Psoas muscle (tissue), 7 donors: ENCODE measurements at regions not wholly inside any gene's neighbourhood (a gene's known extent, or its start where the extent isn't known, plus 50 kb on each side); places are given as distances from the start of the nearest gene placed in this dataset.

Source experiments
- ATAC-seq, 4 donors: fragments of 200-7000 bp; cut with Tn5 transposase; one replicate each; pipeline ENCODE4 v1.9.1; 2020; ENCODE audit warnings: moderate library complexity in 3 of 4, mild to moderate bottlenecking in 2 of 4
- DNase-seq, 2 donors: peaks; one replicate each; pipeline ENCODE4 v3.0.0-alpha.2; 2020
- H3K27ac ChIP-seq: fragments of 200-600 bp; one replicate; pipeline ENCODE4 v1.8.0; 2022
- H3K27me3 ChIP-seq, 3 donors: fragments of 200-600 bp in 1 of 3; one replicate each; pipeline versions ENCODE4 v1.6.1 to v1.8.0; 2013 to 2022; ENCODE audit warnings: low read length in 2 of 3, mild to moderate bottlenecking in 2 of 3, moderate library complexity in 1 of 3; ENCODE audit not compliant: insufficient read depth in 3 of 3
- H3K36me3 ChIP-seq, 2 donors: fragments of 200-600 bp in 1 of 2; one replicate each; pipeline versions ENCODE4 v1.6.1 to v1.8.0; 2013 to 2022; ENCODE audit warnings: low read depth in 1 of 2, mild to moderate bottlenecking in 1 of 2, moderate library complexity in 1 of 2; ENCODE audit not compliant: insufficient read depth in 1 of 2
- H3K4me1 ChIP-seq: fragments of 200-600 bp; one replicate; pipeline ENCODE4 v1.8.0; 2022
- H3K4me3 ChIP-seq: fragments of 200-600 bp; one replicate; pipeline ENCODE4 v1.8.0; 2022; ENCODE audit warnings: mild to moderate bottlenecking
- H3K9me3 ChIP-seq: fragments of 200-600 bp; one replicate; pipeline ENCODE4 v1.8.0; 2022
- WGBS, 3 donors: extraction: QIAGEN DNeasy Blood & Tissue Kit; methylation state at CpG; one replicate each; pipeline versions ENCODE4 v1.1.6 to v1.1.7; 2013; 5-methylcytosine and 5-hydroxymethylcytosine counted together
- intact Hi-C, 2 donors: fragments of 100-400 bp; cut with DNase I; formaldehyde crosslinking; loops; one replicate each; pipeline versions ENCODE4 v1.11.0 to v1.14.2; 2022
- TF ChIP-seq, protein P1 (sequence below): fragments of 200-600 bp; IDR thresholded peaks from one replicate; pipeline ENCODE4 v1.8.0; 2022; ENCODE audit warnings: antibody characterized with exemption
- donor health status: healthy with polysubstance abuse.
- donor health status: DM: no; HTN: no; CAD: no; lungs with moderate emphysema.
- donor health status: Bipolar disorder and iron deficiency.
- donor health status: healthy.
- donor health status: DM: yes; HTN: yes; CAD: no.
- donor health status: DM: no; HTN: no; CAD: no.
- donor health status: DM: yes; HTN: yes; CAD: no.

GRCh38 chr11:127070808-127071207 lies 70.2 kb upstream of the KIRREL3 start:
- no peaks in the 10 kb centered on the region for H3K4me1 ChIP-seq
- 83 to 86% (median 84%) methylated on average over 4 of the region's 4 CpGs for WGBS, 3 donors
- intact Hi-C loops, result no loop called here
- H3K9me3 ChIP-seq, result no peaks in the 10 kb centered on the region
- H3K4me3 ChIP-seq, result no peak overlapping the region
- peaks cover 0 to 3% (median 0%) of the 10 kb centered on the region in 3 donors for H3K27me3 ChIP-seq
- DNase-seq, result no peak
- no peaks in the 10 kb centered on the region for H3K36me3 ChIP-seq
- ATAC-seq, result no peak
- TF ChIP-seq, protein P1, sequence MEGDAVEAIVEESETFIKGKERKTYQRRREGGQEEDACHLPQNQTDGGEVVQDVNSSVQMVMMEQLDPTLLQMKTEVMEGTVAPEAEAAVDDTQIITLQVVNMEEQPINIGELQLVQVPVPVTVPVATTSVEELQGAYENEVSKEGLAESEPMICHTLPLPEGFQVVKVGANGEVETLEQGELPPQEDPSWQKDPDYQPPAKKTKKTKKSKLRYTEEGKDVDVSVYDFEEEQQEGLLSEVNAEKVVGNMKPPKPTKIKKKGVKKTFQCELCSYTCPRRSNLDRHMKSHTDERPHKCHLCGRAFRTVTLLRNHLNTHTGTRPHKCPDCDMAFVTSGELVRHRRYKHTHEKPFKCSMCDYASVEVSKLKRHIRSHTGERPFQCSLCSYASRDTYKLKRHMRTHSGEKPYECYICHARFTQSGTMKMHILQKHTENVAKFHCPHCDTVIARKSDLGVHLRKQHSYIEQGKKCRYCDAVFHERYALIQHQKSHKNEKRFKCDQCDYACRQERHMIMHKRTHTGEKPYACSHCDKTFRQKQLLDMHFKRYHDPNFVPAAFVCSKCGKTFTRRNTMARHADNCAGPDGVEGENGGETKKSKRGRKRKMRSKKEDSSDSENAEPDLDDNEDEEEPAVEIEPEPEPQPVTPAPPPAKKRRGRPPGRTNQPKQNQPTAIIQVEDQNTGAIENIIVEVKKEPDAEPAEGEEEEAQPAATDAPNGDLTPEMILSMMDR, result no peak
- H3K27ac ChIP-seq, result no peak overlapping the region

GRCh38 chr11:127066401-127067090 lies 66.0 kb upstream of the KIRREL3 start:
- no peak overlapping the region for H3K27ac ChIP-seq
- no peak for ATAC-seq
- DNase-seq, result no peak
- no peaks in the 10 kb centered on the region for H3K4me1 ChIP-seq
- no peaks in the 10 kb centered on the region for H3K27me3 ChIP-seq
- TF ChIP-seq, protein P1, result no peak
- H3K9me3 ChIP-seq, result no peaks in the 10 kb centered on the region
- no peaks in the 10 kb centered on the region for H3K36me3 ChIP-seq
- 59 to 69% (median 59%) methylated on average over 7 of the region's 7 CpGs for WGBS, 3 donors
- intact Hi-C loops, result no loop called here
- no peak overlapping the region for H3K4me3 ChIP-seq

GRCh38 chr11:127063241-127063640 lies 62.7 kb upstream of the KIRREL3 start:
- DNase-seq (no peak), ATAC-seq (no peak)
- WGBS, 3 donors, result 43 to 53% (median 45%) methylated on average over 3 of the region's 3 CpGs

DNA sequence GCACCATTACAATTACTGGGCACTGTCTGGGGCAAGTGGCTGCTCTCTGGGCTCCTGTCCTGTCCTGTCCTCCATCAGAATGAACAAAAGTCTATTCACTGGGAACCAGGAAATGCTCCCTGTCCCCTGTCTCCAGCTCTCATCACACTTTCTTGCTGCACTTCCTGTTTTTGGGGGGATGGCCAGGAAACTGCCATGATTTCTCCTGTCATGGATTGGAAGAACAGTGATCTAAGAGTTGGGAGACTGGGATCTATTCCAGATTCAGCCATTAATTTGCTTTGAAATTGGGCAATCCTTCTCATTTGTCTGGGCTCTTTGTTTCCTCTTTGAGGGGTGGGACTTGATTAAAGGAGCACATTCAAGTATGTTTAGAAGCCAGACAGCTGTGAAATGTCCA lies 61.4 kb upstream of the KIRREL3 start:
- Histone ChIP-seq H3K27ac (no peak overlapping the region), H3K4me3 (no peak overlapping the region), H3K9me3 (no peaks in the 10 kb centered on the region), H3K27me3 (no peaks in the 10 kb centered on the region), H3K36me3 (no peaks in the 10 kb centered on the region), H3K4me1 (no peaks in the 10 kb centered on the region)
- ATAC-seq (no peak), DNase-seq (no peak)
- intact Hi-C loops, result no loop called here
- TF ChIP-seq, protein P1, result no peak

More at GRCh38 chr11:127063241-127063640, 62.7 kb upstream of the KIRREL3 start:
- Histone ChIP-seq H3K27me3 (no peaks in the 10 kb centered on the region), H3K4me3 (no peak overlapping the region), H3K4me1 (no peaks in the 10 kb centered on the region), H3K9me3 (no peaks in the 10 kb centered on the region), H3K36me3 (no peaks in the 10 kb centered on the region), H3K27ac (no peak overlapping the region)
- TF ChIP-seq, protein P1, result no peak
- intact Hi-C loops, result no loop called here

DNA sequence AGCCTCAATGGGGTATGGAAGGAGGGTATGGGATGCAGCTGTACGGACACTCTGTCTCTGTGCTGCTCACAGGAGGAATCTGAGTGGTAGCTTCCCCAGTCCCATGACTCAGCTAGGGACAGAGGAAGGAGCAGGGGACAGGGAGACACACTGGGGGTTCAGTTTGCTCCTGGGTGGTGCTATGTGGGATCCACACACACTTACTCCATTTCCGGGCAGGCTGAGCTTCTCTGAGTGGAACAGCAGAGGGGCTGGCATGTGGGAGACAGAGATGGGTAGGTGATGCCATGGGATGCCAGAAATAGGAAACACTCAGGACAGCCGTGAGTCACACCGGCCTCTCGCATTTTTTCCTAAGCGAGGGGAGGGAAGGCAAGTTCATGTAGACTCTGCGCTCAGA lies 59.2 kb upstream of the KIRREL3 start:
- intact Hi-C loops, result no loop called here
- H3K9me3 ChIP-seq, result no peaks in the 10 kb centered on the region
- TF ChIP-seq, protein P1, result no peak
- no peaks in the 10 kb centered on the region for H3K4me1 ChIP-seq
- H3K27ac ChIP-seq, result no peak overlapping the region
- ATAC-seq (no peak), DNase-seq (no peak)
- H3K27me3 ChIP-seq, result no peaks in the 10 kb centered on the region
- no peaks in the 10 kb centered on the region for H3K36me3 ChIP-seq
- no peak overlapping the region for H3K4me3 ChIP-seq
- 46 to 72% (median 49%) methylated on average over 7 of the region's 7 CpGs for WGBS, 3 donors
